ENCODE measurements at regions not wholly inside any gene's neighbourhood (a gene's known extent, or its start where the extent isn't known, plus 50 kb on each side); places are given as distances from the start of the nearest gene placed in this dataset.

GRCh38 chr21:41059871-41060270 lies 108.1 kb upstream of the BACE2 start:
- BruUV-seq (replicated peaks) = no TSS peak
- POLR2A ChIA-PET = no interaction called here

GRCh38 chr21:41061701-41062100 lies 106.3 kb upstream of the BACE2 start:
- no peak overlapping the region for H3K4me2 ChIP-seq (ENCODE audit: low read length)
- H3K4me1 ChIP-seq (ENCODE audit: insufficient read depth, low read length, poor library complexity, severe bottlenecking) = no peaks in the 10 kb centered on the region
- ChIA-PET POLR2A (no interaction called here), CTCF (ENCODE audit: unreplicated experiment) (no interaction called here)
- no peaks in the 10 kb centered on the region for H3K79me2 ChIP-seq (ENCODE audit: insufficient read depth, low read depth, low read length)
- H3K36me3 ChIP-seq (ENCODE audit: insufficient read depth, low read length) = no peaks in the 10 kb centered on the region
- no TSS peak for BruUV-seq (replicated peaks)
- H3K27ac ChIP-seq (ENCODE audit: low read depth, low read length, poor library complexity, severe bottlenecking) = no peak overlapping the region
- H3K4me3 ChIP-seq (ENCODE audit: low read depth, low read length, poor library complexity, severe bottlenecking) = no peak overlapping the region
- no peak for DNase-seq (ENCODE audit: low spot score)
- H4K20me1 ChIP-seq (ENCODE audit: insufficient read depth, low read length) = no peaks in the 10 kb centered on the region
- no peak overlapping the region for H2AFZ ChIP-seq (ENCODE audit: low read length)
- intact Hi-C loops (cut with micrococcal nuclease; ENCODE audit: unreplicated experiment) = no loop called here
- H3K9me2 ChIP-seq (ENCODE audit: insufficient read depth, low read length) = no peaks in the 10 kb centered on the region
- H3K9me3 ChIP-seq (ENCODE audit: low read length) = no peaks in the 10 kb centered on the region
- TF ChIP-seq CTCF (conservative IDR thresholded peaks at IDR 0.05; ENCODE audit: low read length) (no peak), EZH2phosphoT487 (IDR thresholded peaks at IDR 0.05; ENCODE audit: borderline replicate concordance, low read depth, low read length) (no peak)

More at GRCh38 chr21:41059871-41060270, 108.1 kb upstream of the BACE2 start:
- no peaks in the 10 kb centered on the region for H3K4me1 ChIP-seq (ENCODE audit: insufficient read depth, low read length, poor library complexity, severe bottlenecking)
- CTCF ChIA-PET (ENCODE audit: unreplicated experiment) = no interaction called here
- H3K9me2 ChIP-seq (ENCODE audit: insufficient read depth, low read length) = no peaks in the 10 kb centered on the region
- H3K36me3 ChIP-seq (ENCODE audit: insufficient read depth, low read length) = no peaks in the 10 kb centered on the region
- H3K9me3 ChIP-seq (ENCODE audit: low read length) = no peaks in the 10 kb centered on the region
- no peak for TF ChIP-seq EZH2phosphoT487 (IDR thresholded peaks at IDR 0.05; ENCODE audit: borderline replicate concordance, low read depth, low read length)
- TF ChIP-seq CTCF (conservative IDR thresholded peaks at IDR 0.05; ENCODE audit: low read length) = no peak
- no peak overlapping the region for H3K27ac ChIP-seq (ENCODE audit: low read depth, low read length, poor library complexity, severe bottlenecking)
- H4K20me1 ChIP-seq (ENCODE audit: insufficient read depth, low read length) = no peaks in the 10 kb centered on the region
- no peak for DNase-seq (ENCODE audit: low spot score)
- no peak overlapping the region for H2AFZ ChIP-seq (ENCODE audit: low read length)
- no peaks in the 10 kb centered on the region for H3K79me2 ChIP-seq (ENCODE audit: insufficient read depth, low read depth, low read length)
- no peak overlapping the region for H3K4me2 ChIP-seq (ENCODE audit: low read length)
- intact Hi-C loops (cut with micrococcal nuclease; ENCODE audit: unreplicated experiment) = no loop called here
- no peak overlapping the region for H3K4me3 ChIP-seq (ENCODE audit: low read depth, low read length, poor library complexity, severe bottlenecking)

GRCh38 chr21:41064334-41064791 lies 103.6 kb upstream of the BACE2 start:
- Histone ChIP-seq H3K4me2 (ENCODE audit: low read length) (no peak overlapping the region), H3K4me3 (ENCODE audit: low read depth, low read length, poor library complexity, severe bottlenecking) (no peak overlapping the region), H3K9me2 (ENCODE audit: insufficient read depth, low read length) (no peaks in the 10 kb centered on the region), H4K20me1 (ENCODE audit: insufficient read depth, low read length) (no peaks in the 10 kb centered on the region), H3K9me3 (ENCODE audit: low read length) (no peaks in the 10 kb centered on the region), H3K79me2 (ENCODE audit: insufficient read depth, low read depth, low read length) (no peaks in the 10 kb centered on the region), H3K36me3 (ENCODE audit: insufficient read depth, low read length) (no peaks in the 10 kb centered on the region), H2AFZ (ENCODE audit: low read length) (no peak overlapping the region), H3K27ac (ENCODE audit: low read depth, low read length, poor library complexity, severe bottlenecking) (no peak overlapping the region), H3K4me1 (ENCODE audit: insufficient read depth, low read length, poor library complexity, severe bottlenecking) (no peaks in the 10 kb centered on the region)
- no peak for DNase-seq (ENCODE audit: low spot score)
- intact Hi-C loops (cut with micrococcal nuclease; ENCODE audit: unreplicated experiment) = no loop called here
- no peak for TF ChIP-seq EZH2phosphoT487 (IDR thresholded peaks at IDR 0.05; ENCODE audit: borderline replicate concordance, low read depth, low read length)
- no peak for TF ChIP-seq CTCF (conservative IDR thresholded peaks at IDR 0.05; ENCODE audit: low read length)
- ChIA-PET CTCF (ENCODE audit: unreplicated experiment) (no interaction called here), POLR2A (interaction anchor here (0.7 kb wide), 1 partner anchor 15 kb away, joined by 3 read pairs; no protein-coding TSS in a partner anchor)
- no TSS peak for BruUV-seq (replicated peaks)
